ENCODE measurements at regions not wholly inside any gene's neighbourhood (a gene's known extent, or its start where the extent isn't known, plus 50 kb on each side); places are given as distances from the start of the nearest gene placed in this dataset.

DNA sequence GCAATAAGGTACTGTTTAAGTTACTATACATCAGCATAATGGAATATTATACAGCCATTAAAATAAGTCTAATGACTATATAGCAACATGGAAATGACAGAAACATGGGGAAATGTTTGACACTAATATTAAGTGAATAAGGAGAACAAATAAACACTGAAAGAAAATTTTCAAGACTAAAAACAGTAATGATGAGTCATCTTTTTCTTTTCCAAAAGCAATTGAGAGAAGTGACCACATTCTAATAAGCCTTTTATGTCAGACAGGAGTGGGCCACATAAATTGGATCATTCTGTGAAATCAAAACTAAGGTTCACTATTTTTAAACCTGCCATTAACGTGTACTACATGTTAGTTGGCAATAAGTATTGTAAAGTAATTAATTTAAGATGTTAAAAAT is 187.5 kb downstream of the AHR start:
- no peak for DNase-seq (ENCODE audit: low spot score)
- TF ChIP-seq CTCF (IDR thresholded peaks at IDR 0.05; ENCODE audit: extremely low read depth, insufficient read depth, missing control alignments): no peak
- in situ Hi-C loops (cut with MboI; ENCODE audit: low pct_unique_long_range_greater_than_20kb, low sequenced_read_pairs, unreplicated experiment): no loop called here

DNA sequence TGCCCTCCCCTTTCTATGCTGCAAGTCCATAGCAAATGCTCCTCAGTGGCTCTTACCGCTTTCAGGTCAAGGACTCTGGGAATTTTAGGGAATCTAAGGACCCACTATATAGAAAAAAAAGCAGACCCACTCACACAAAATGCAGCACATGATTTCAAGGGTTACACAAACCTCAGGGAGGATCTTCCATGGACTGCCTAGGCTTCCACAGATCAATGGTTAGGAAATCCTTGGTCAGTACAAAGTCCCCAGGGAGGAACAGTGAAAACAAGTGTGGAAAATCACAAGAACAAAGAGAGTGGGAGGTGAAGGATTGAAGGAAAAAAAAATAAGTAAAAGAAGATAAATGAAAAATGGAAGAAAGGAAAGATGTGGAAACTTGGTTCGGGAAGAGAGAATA is 188.4 kb downstream of the AHR start:
- no peak for TF ChIP-seq CTCF (IDR thresholded peaks at IDR 0.05; ENCODE audit: extremely low read depth, insufficient read depth, missing control alignments)
- no peak for DNase-seq (ENCODE audit: low spot score)
- in situ Hi-C loops (cut with MboI; ENCODE audit: low pct_unique_long_range_greater_than_20kb, low sequenced_read_pairs, unreplicated experiment): no loop called here

DNA sequence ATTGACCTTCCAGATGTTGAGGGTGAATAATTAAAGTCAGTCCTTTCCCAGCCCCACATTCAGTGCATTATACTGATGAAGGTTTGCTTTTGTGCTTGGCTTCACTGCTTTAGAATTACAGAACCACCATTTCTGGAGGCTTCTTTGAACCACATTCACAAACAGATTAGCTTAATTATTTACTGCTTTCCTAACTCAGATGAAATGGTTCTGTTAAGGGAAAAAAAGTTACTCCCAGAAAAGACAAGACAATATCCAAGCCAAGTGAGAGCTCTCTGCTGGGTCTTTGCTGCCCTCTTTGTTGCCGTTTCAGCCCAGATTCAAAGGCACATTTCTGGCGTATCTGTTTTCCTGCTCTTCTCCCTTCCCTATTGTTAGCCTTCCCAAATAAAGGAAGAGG is 188.9 kb downstream of the AHR start:
- DNase-seq (ENCODE audit: low spot score): no peak
- no peak for TF ChIP-seq CTCF (IDR thresholded peaks at IDR 0.05; ENCODE audit: extremely low read depth, insufficient read depth, missing control alignments)
- in situ Hi-C loops (cut with MboI; ENCODE audit: low pct_unique_long_range_greater_than_20kb, low sequenced_read_pairs, unreplicated experiment): no loop called here

DNA sequence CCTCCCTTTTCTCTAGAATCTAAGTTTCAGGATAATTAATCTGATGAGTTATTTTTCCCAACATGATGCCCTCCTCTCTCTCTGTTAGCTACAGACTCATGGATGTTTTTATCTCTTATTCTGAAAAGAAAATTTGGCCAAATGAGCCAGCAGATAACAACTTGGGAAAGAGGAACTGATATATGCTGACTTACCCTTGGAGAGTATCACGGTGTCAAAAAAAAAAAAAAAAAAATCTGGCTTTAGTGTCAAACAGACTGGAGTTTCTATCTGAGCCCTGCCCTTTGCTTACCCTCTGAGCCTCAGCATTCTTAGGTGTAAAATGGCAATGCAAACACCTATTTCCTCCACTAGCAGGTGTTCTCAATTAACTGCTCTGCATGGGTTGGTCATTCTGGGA is 190.4 kb downstream of the AHR start:
- TF ChIP-seq CTCF (IDR thresholded peaks at IDR 0.05; ENCODE audit: extremely low read depth, insufficient read depth, missing control alignments): no peak
- in situ Hi-C loops (cut with MboI; ENCODE audit: low pct_unique_long_range_greater_than_20kb, low sequenced_read_pairs, unreplicated experiment): no loop called here

DNA sequence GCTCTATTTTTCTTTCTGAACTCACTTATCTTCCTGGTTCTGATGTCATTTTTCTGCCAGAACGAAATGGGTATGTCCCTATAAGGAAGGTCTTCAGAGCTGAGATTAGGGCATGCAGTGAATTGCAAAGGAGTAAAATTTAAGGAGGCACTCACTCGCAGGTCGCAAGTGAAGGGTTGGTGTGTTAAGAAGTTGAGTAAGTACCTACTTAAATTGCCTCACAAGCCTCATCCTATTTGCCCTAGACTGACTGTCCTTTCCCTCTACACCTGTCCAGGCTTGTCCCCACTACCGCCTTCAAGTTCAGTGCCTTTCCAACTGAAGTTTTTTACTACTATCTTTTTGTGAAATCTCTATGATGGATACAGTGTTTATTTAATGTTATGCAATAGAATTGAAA is 191.5 kb downstream of the AHR start:
- TF ChIP-seq CTCF (IDR thresholded peaks at IDR 0.05; ENCODE audit: extremely low read depth, insufficient read depth, missing control alignments): no peak
- in situ Hi-C loops (cut with MboI; ENCODE audit: low pct_unique_long_range_greater_than_20kb, low sequenced_read_pairs, unreplicated experiment): no loop called here
- no peak for DNase-seq (ENCODE audit: low spot score)

More for the DNA sequence above, 190.4 kb downstream of the AHR start:
- DNase-seq (ENCODE audit: low spot score): no peak

DNA sequence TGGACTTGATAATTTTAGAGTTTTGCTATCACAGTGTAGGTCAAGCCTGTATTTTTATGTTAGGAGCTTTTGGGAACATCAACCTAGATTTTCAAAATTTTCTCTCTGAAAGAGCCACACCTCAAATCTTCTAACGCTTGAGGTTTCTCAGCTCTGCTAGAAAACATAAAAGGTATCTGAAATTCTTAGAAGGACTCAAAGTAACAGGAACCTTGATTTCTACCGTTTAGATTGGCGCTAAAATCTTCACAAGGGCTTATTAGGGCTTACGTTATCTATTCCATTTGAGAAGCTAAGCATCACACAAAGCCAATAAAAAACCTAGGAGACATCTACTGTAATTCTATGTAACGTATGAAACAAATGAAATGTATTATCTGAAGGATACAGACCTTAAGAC is 192.4 kb downstream of the AHR start:
- in situ Hi-C loops (cut with MboI; ENCODE audit: low pct_unique_long_range_greater_than_20kb, low sequenced_read_pairs, unreplicated experiment): no loop called here
- no peak for DNase-seq (ENCODE audit: low spot score)
- no peak for TF ChIP-seq CTCF (IDR thresholded peaks at IDR 0.05; ENCODE audit: extremely low read depth, insufficient read depth, missing control alignments)

GRCh38 chr7:17492437-17492836 is 194.0 kb downstream of the AHR start:
- TF ChIP-seq CTCF (IDR thresholded peaks at IDR 0.05; ENCODE audit: extremely low read depth, insufficient read depth, missing control alignments): no peak
- DNase-seq (ENCODE audit: low spot score): peak; percentile 22
- in situ Hi-C loops (cut with MboI; ENCODE audit: low pct_unique_long_range_greater_than_20kb, low sequenced_read_pairs, unreplicated experiment): no loop called here
